Endothelial cell (in vitro differentiated cells): ENCODE measurements at regions not wholly inside any gene's neighbourhood (a gene's known extent, or its start where the extent isn't known, plus 50 kb on each side); places are given as distances from the start of the nearest gene placed in this dataset.

Experiments
- DNase-seq: peaks from one replicate; pipeline ENCODE4 v3.0.0; 2021; ENCODE audit warnings: low spot score
- H3K27ac Mint-ChIP-seq: one replicate; pipeline ENCODE4 v1.8.0; 2021; ENCODE audit warnings: mixed read lengths, inconsistent platforms; ENCODE audit not compliant: unreplicated experiment
- H3K27me3 Mint-ChIP-seq: one replicate; pipeline ENCODE4 v1.8.0; 2021; ENCODE audit warnings: mild to moderate bottlenecking, moderate library complexity, mixed read lengths, inconsistent platforms; ENCODE audit not compliant: unreplicated experiment
- H3K36me3 Mint-ChIP-seq: one replicate; pipeline ENCODE4 v1.8.0; 2021; ENCODE audit warnings: mild to moderate bottlenecking, low read depth, mixed read lengths, inconsistent platforms; ENCODE audit not compliant: unreplicated experiment
- H3K4me1 Mint-ChIP-seq: one replicate; pipeline ENCODE4 v1.8.0; 2021; ENCODE audit warnings: mild to moderate bottlenecking, mixed read lengths, inconsistent platforms; ENCODE audit not compliant: unreplicated experiment
- H3K4me3 Mint-ChIP-seq: one replicate; pipeline ENCODE4 v1.8.0; 2021; ENCODE audit warnings: mild to moderate bottlenecking, mixed read lengths, inconsistent platforms; ENCODE audit not compliant: unreplicated experiment
- H3K9me3 Mint-ChIP-seq: one replicate; pipeline ENCODE4 v1.8.0; 2021; ENCODE audit warnings: mixed read lengths, inconsistent platforms; ENCODE audit not compliant: unreplicated experiment
- CTCF ChIP-seq: fragments of 200-600 bp; sonication (generic); IDR thresholded peaks from one replicate; pipeline ENCODE4 v1.5.0; 2021; ENCODE audit warnings: antibody characterized with exemption; ENCODE audit not compliant: unreplicated experiment

- Mint-ChIP-seq H3K4me3 (no peak overlapping the region), H3K4me1 (peaks cover 5% of the 10 kb centered on the region), H3K27me3 (no peaks in the 10 kb centered on the region), H3K27ac (no peak overlapping the region), H3K9me3 (no peaks in the 10 kb centered on the region), H3K36me3 (no peaks in the 10 kb centered on the region)
- TF ChIP-seq CTCF, result no peak
- DNase-seq, result no peak
Measured at GRCh38 chr4:60500810-60501209, 699.3 kb upstream of the ADGRL3 start.

GRCh38 chr4:60502733-60503132, 697.4 kb upstream of the ADGRL3 start:
- H3K27ac Mint-ChIP-seq, result no peak overlapping the region
- no peak overlapping the region for H3K4me3 Mint-ChIP-seq
- no peaks in the 10 kb centered on the region for H3K9me3 Mint-ChIP-seq
- TF ChIP-seq CTCF, result no peak
- no peaks in the 10 kb centered on the region for H3K27me3 Mint-ChIP-seq
- no peak for DNase-seq
- H3K4me1 Mint-ChIP-seq, result peaks cover 9% of the 10 kb centered on the region
- no peaks in the 10 kb centered on the region for H3K36me3 Mint-ChIP-seq

GRCh38 chr4:60506061-60506460, 694.1 kb upstream of the ADGRL3 start:
- no peaks in the 10 kb centered on the region for H3K27me3 Mint-ChIP-seq
- no peak for TF ChIP-seq CTCF
- H3K9me3 Mint-ChIP-seq, result no peaks in the 10 kb centered on the region
- H3K27ac Mint-ChIP-seq, result no peak overlapping the region
- peaks cover 5% of the 10 kb centered on the region for H3K4me1 Mint-ChIP-seq
- no peaks in the 10 kb centered on the region for H3K36me3 Mint-ChIP-seq
- no peak for DNase-seq
- no peak overlapping the region for H3K4me3 Mint-ChIP-seq

- no peak for TF ChIP-seq CTCF
- Mint-ChIP-seq H3K27ac (no peak overlapping the region), H3K4me1 (no peaks in the 10 kb centered on the region), H3K9me3 (no peaks in the 10 kb centered on the region), H3K27me3 (no peaks in the 10 kb centered on the region), H3K36me3 (no peaks in the 10 kb centered on the region), H3K4me3 (no peak overlapping the region)
- DNase-seq, result no peak
Measured at GRCh38 chr4:60522265-60522664, 677.9 kb upstream of the ADGRL3 start.

- Mint-ChIP-seq H3K36me3 (no peaks in the 10 kb centered on the region), H3K4me3 (no peak overlapping the region), H3K27me3 (no peaks in the 10 kb centered on the region)
Measured at GRCh38 chr4:60531776-60532379, 668.2 kb upstream of the ADGRL3 start.

More at GRCh38 chr4:60531776-60532379, 668.2 kb upstream of the ADGRL3 start:
- no peaks in the 10 kb centered on the region for H3K9me3 Mint-ChIP-seq
- no peak for TF ChIP-seq CTCF
- no peaks in the 10 kb centered on the region for H3K4me1 Mint-ChIP-seq
- H3K27ac Mint-ChIP-seq, result no peak overlapping the region
- no peak for DNase-seq
